H9 (cell line): ENCODE measurements at regions not wholly inside any gene's neighbourhood (a gene's known extent, or its start where the extent isn't known, plus 50 kb on each side); places are given as distances from the start of the nearest gene placed in this dataset.

Experiments
- DNase-seq: peaks from one replicate; pipeline ENCODE4 v3.0.0-alpha.2; 2017
- H2AFZ ChIP-seq: one replicate; pipeline ENCODE4 v1.6.1; 2013; ENCODE audit warnings: mild to moderate bottlenecking, low read length, control low read depth, moderate library complexity
- H2AK5ac ChIP-seq: 2 replicates; pipeline ENCODE4 v1.6.1; 2013; ENCODE audit warnings: low read length, control low read depth, mixed read lengths; ENCODE audit not compliant: insufficient read length
- H2BK120ac ChIP-seq: one replicate; pipeline ENCODE4 v1.6.1; 2013; ENCODE audit warnings: low read depth, mild to moderate bottlenecking, low read length, control low read depth, inconsistent platforms; ENCODE audit not compliant: poor library complexity, severe bottlenecking
- H2BK12ac ChIP-seq: 2 replicates; pipeline ENCODE4 v1.6.1; 2013; ENCODE audit warnings: low read length, control low read depth, mixed read lengths, low read depth; ENCODE audit not compliant: insufficient read length
- H2BK15ac ChIP-seq: 2 replicates; pipeline ENCODE4 v1.6.1; 2013; ENCODE audit warnings: low read depth, low read length, control low read depth
- H2BK20ac ChIP-seq: one replicate; pipeline ENCODE4 v1.6.1; 2013; ENCODE audit warnings: low read depth, mild to moderate bottlenecking, low read length, control low read depth, inconsistent platforms; ENCODE audit not compliant: poor library complexity, severe bottlenecking
- H2BK5ac ChIP-seq: 2 replicates; pipeline ENCODE4 v1.6.1; 2013; ENCODE audit warnings: low read length, control low read depth, mixed read lengths; ENCODE audit not compliant: insufficient read length
- H3K14ac ChIP-seq: 2 replicates; pipeline ENCODE4 v1.6.1; 2013; ENCODE audit warnings: low read length, control low read depth; ENCODE audit not compliant: insufficient read depth
- H3K18ac ChIP-seq: 2 replicates; pipeline ENCODE4 v1.6.1; 2013; ENCODE audit warnings: low read depth, mild to moderate bottlenecking, mixed read lengths, low read length, control low read depth; ENCODE audit not compliant: insufficient read length
- H3K23ac ChIP-seq: 2 replicates; pipeline ENCODE4 v1.6.1; 2013; ENCODE audit warnings: low read length, control low read depth, mixed read lengths, low read depth; ENCODE audit not compliant: insufficient read length
- H3K23me2 ChIP-seq: 2 replicates; pipeline ENCODE4 v1.6.1; 2013; ENCODE audit warnings: low read depth, mild to moderate bottlenecking, mixed read lengths, low read length, control low read depth; ENCODE audit not compliant: insufficient read length, poor library complexity, severe bottlenecking
- H3K27ac ChIP-seq: 2 replicates; pipeline ENCODE4 v1.5.1; 2013; ENCODE audit warnings: low read length, control low read depth, mixed read lengths, low read depth; ENCODE audit not compliant: insufficient read length
- H3K27me3 ChIP-seq: 2 replicates; pipeline ENCODE4 v1.6.1; 2013; ENCODE audit warnings: low read length, control low read depth, inconsistent platforms; ENCODE audit not compliant: insufficient read depth
- H3K4ac ChIP-seq: 2 replicates; pipeline ENCODE4 v1.6.1; 2013; ENCODE audit warnings: low read depth, mild to moderate bottlenecking, control low read depth, inconsistent platforms, low read length, moderate library complexity
- H3K4me1 ChIP-seq: 2 replicates; pipeline ENCODE4 v1.6.1; 2013; ENCODE audit warnings: low read length, control low read depth, inconsistent platforms; ENCODE audit not compliant: insufficient read depth
- H3K4me2 ChIP-seq: 2 replicates; pipeline ENCODE4 v1.6.1; 2013; ENCODE audit warnings: low read length, control low read depth, mixed read lengths; ENCODE audit not compliant: insufficient read length, insufficient read depth
- H3K56ac ChIP-seq: 2 replicates; pipeline ENCODE4 v1.6.1; 2013; ENCODE audit warnings: low read depth, mild to moderate bottlenecking, mixed read lengths, low read length, control low read depth; ENCODE audit not compliant: insufficient read length
- H3K79me1 ChIP-seq: 2 replicates; pipeline ENCODE4 v1.6.1; 2013; ENCODE audit warnings: low read depth, mild to moderate bottlenecking, moderate library complexity, low read length, control low read depth, inconsistent platforms; ENCODE audit not compliant: insufficient read depth, poor library complexity, severe bottlenecking
- H3K79me2 ChIP-seq: 2 replicates; pipeline ENCODE4 v1.6.1; 2013; ENCODE audit warnings: low read length, control low read depth, inconsistent platforms; ENCODE audit not compliant: insufficient read depth
- H3K9ac ChIP-seq: 2 replicates; pipeline ENCODE4 v1.6.1; 2013; ENCODE audit warnings: low read length, control low read depth, mixed read lengths; ENCODE audit not compliant: insufficient read length; ENCODE audit errors: extremely low read depth
- H3K9me3 ChIP-seq: one replicate; pipeline ENCODE4 v1.6.1; 2013; ENCODE audit warnings: low read depth, low read length, inconsistent platforms; ENCODE audit not compliant: control insufficient read depth
- H3T11ph ChIP-seq: one replicate; pipeline ENCODE4 v1.6.1; 2013; ENCODE audit warnings: mild to moderate bottlenecking, low read length, control low read depth, inconsistent platforms
- H4K20me1 ChIP-seq: one replicate; pipeline ENCODE4 v1.6.1; 2013; ENCODE audit not compliant: control insufficient read depth, insufficient read length, insufficient read depth
- H4K5ac ChIP-seq: 2 replicates; pipeline ENCODE4 v1.6.1; 2013; ENCODE audit warnings: low read depth, mild to moderate bottlenecking, mixed read lengths, low read length, control low read depth; ENCODE audit not compliant: insufficient read length
- H4K8ac ChIP-seq: replicated peaks from 2 replicates; pipeline ENCODE4 v1.6.1; 2013; ENCODE audit warnings: low read length, control low read depth, mixed read lengths, low read depth; ENCODE audit not compliant: insufficient read length
- H4K91ac ChIP-seq: 2 replicates; pipeline ENCODE4 v1.6.1; 2013; ENCODE audit warnings: low read depth, mild to moderate bottlenecking, moderate library complexity, mixed read lengths, low read length, control low read depth; ENCODE audit not compliant: insufficient read length
- H3K27ac Mint-ChIP-seq, 3 experiments: 2 replicates in 2 of 3; 3 replicates in 1 of 3; pipeline ENCODE4 v1.8.0; 2020 to 2021; ENCODE audit warnings: mixed read lengths in 3 of 3, mild to moderate bottlenecking in 1 of 3, moderate library complexity in 1 of 3
- H3K27me3 Mint-ChIP-seq: 2 replicates; pipeline ENCODE4 v1.8.0; 2021; ENCODE audit warnings: low read depth, mild to moderate bottlenecking, moderate library complexity, mixed read lengths
- H3K36me3 Mint-ChIP-seq, 3 experiments: 2 replicates in 2 of 3; 3 replicates in 1 of 3; pipeline ENCODE4 v1.8.0; 2020 to 2021; ENCODE audit warnings: low read depth in 3 of 3, mixed read lengths in 3 of 3; ENCODE audit not compliant: insufficient read depth in 1 of 3
- H3K4me1 Mint-ChIP-seq, 2 experiments: 2 replicates each; pipeline ENCODE4 v1.8.0; 2020; ENCODE audit warnings: mixed read lengths in 2 of 2
- H3K4me3 Mint-ChIP-seq, 2 experiments: 2 replicates in 1 of 2; 3 replicates in 1 of 2; pipeline ENCODE4 v1.8.0; 2020 to 2021; ENCODE audit warnings: mild to moderate bottlenecking in 2 of 2, mixed read lengths in 2 of 2, moderate library complexity in 1 of 2
- H3K9me3 Mint-ChIP-seq, 2 experiments: 2 replicates in 1 of 2; 3 replicates in 1 of 2; pipeline ENCODE4 v1.8.0; 2020; ENCODE audit warnings: mild to moderate bottlenecking in 2 of 2, mixed read lengths in 2 of 2, moderate library complexity in 1 of 2
- WGBS: extraction: QIAGEN DNeasy Blood & Tissue Kit; methylation state at CpG from one replicate; pipeline ENCODE4 v1.1.7; 2013; ENCODE audit warnings: missing lambda C conversion rate, low lambda C conversion rate, mixed read lengths; ENCODE audit not compliant: insufficient read length; ENCODE audit errors: extremely low coverage; 5-methylcytosine and 5-hydroxymethylcytosine counted together
- TF ChIP-seq, protein P1 (sequence below): fragments of 200-600 bp; sonication (generic); conservative IDR thresholded peaks from 3 replicates; pipeline ENCODE4 v1.8.0; 2021; ENCODE audit warnings: antibody characterized with exemption, mild to moderate bottlenecking

DNA sequence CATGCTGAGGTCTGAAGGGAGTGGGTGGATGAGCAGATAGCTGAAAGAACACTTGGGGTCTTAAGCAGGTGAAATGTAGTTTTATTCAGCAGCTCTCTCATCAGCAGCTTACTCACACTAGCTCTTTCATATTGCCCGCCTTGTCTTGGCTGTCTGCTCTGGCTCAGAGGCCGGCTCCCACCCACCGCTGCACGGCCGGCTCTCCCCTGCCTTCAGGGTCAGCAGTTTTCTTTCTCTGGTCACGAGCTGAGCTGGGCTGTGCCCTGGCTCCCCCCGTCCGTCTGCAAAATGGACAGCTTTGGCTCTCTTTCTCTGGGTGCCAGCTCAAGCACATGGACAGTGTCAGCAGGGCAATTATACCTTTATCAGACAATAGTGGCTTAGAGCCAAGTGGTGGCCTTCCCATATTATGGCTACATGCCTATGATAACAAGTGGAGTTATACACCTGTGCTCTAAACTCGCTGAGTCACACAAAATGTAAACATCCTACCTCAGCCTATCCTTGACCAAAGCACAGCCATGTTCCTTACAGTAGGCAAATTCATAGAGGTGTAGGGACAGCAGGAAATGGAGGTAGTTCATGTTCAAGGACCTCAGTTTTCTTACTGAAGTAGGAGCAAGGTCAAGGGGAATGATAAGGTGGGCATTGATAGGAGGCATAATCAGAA, 224.8 kb downstream of the SOCS6 start:
- Histone ChIP-seq H3K79me1 (no peaks in the 10 kb centered on the region), H3K23ac (no peak overlapping the region), H2BK12ac (no peak overlapping the region), H4K5ac (no peak overlapping the region), H4K20me1 (no peaks in the 10 kb centered on the region), H3K9ac (no peak overlapping the region), H2AFZ (no peak overlapping the region), H3K56ac (no peak overlapping the region), H3K4me2 (no peak overlapping the region), H3K14ac (no peak overlapping the region), H3K79me2 (no peaks in the 10 kb centered on the region), H2AK5ac (no peak overlapping the region), H3T11ph (no peak overlapping the region), H3K23me2 (no peaks in the 10 kb centered on the region), H2BK120ac (no peak overlapping the region), H2BK20ac (no peak overlapping the region), H3K9me3 (no peaks in the 10 kb centered on the region), H2BK5ac (no peak overlapping the region), H3K18ac (no peak overlapping the region), H3K27ac (no peak overlapping the region), H4K91ac (no peak overlapping the region), H3K27me3 (no peaks in the 10 kb centered on the region), H3K4me1 (no peaks in the 10 kb centered on the region), H2BK15ac (no peak overlapping the region), H4K8ac (no peak overlapping the region), H3K4ac (no peak overlapping the region)
- TF ChIP-seq, protein P1, sequence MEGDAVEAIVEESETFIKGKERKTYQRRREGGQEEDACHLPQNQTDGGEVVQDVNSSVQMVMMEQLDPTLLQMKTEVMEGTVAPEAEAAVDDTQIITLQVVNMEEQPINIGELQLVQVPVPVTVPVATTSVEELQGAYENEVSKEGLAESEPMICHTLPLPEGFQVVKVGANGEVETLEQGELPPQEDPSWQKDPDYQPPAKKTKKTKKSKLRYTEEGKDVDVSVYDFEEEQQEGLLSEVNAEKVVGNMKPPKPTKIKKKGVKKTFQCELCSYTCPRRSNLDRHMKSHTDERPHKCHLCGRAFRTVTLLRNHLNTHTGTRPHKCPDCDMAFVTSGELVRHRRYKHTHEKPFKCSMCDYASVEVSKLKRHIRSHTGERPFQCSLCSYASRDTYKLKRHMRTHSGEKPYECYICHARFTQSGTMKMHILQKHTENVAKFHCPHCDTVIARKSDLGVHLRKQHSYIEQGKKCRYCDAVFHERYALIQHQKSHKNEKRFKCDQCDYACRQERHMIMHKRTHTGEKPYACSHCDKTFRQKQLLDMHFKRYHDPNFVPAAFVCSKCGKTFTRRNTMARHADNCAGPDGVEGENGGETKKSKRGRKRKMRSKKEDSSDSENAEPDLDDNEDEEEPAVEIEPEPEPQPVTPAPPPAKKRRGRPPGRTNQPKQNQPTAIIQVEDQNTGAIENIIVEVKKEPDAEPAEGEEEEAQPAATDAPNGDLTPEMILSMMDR, result no peak
- Mint-ChIP-seq H3K27ac (no peak overlapping the region), H3K36me3 (no peaks in the 10 kb centered on the region), H3K4me1 (0 out of 4 replicates have a peak, but pooled peaks cover 0 to 2% of the 10 kb centered on the region in 2 experiments), H3K27me3 (no peaks in the 10 kb centered on the region), H3K4me3 (no peak overlapping the region), H3K9me3 (no peaks in the 10 kb centered on the region)
- no CpG with 5 or more reads among the region's 9 CpGs for WGBS
- no peak for DNase-seq
